ENCODE measurements at regions not wholly inside any gene's neighbourhood (a gene's known extent, or its start where the extent isn't known, plus 50 kb on each side); places are given as distances from the start of the nearest gene placed in this dataset.

- Histone ChIP-seq H3K27me3 (ENCODE audit: control insufficient read depth in 2 of 2, insufficient read depth in 2 of 2, low read length in 2 of 2) (peaks cover 9 to 11% of the 10 kb centered on the region in 2 experiments), H2AFZ (ENCODE audit: low read depth, low read length) (no peak overlapping the region), H3K36me3 (ENCODE audit: control insufficient read depth in 2 of 2, extremely low read depth in 1 of 2, insufficient read depth in 2 of 2, low read length in 2 of 2) (no peaks in the 10 kb centered on the region), H3K27ac (ENCODE audit: insufficient read depth, low read depth, low read length) (no peak overlapping the region), H4K20me1 (replicated peaks; ENCODE audit: control insufficient read depth, extremely low read depth, insufficient read depth, low read length) (no peaks in the 10 kb centered on the region), H3K4me1 (ENCODE audit: control insufficient read depth, extremely low read depth, insufficient read depth, low read length) (no peaks in the 10 kb centered on the region), H3K4me3 (replicated peaks in 1 of 3; ENCODE audit: insufficient read depth in 1 of 3, low read depth in 1 of 3, low read length in 3 of 3) (no peak overlapping the region), H3K9me1 (replicated peaks; ENCODE audit: control insufficient read depth, extremely low read depth, insufficient read depth, low read length) (no peaks in the 10 kb centered on the region), H3K9me3 (replicated peaks; ENCODE audit: control insufficient read depth, insufficient read depth, low read length) (no peaks in the 10 kb centered on the region), H3K9ac (replicated peaks; ENCODE audit: extremely low read depth, insufficient read depth, low read length) (no peak overlapping the region), H3K79me2 (ENCODE audit: control insufficient read depth, insufficient read depth, low read length) (no peaks in the 10 kb centered on the region), H3K4me2 (ENCODE audit: insufficient read depth, low read length) (no peak overlapping the region)
- ChIA-PET CTCF (no interaction called here), POLR2A (no interaction called here)
- no peak for DNase-seq (ENCODE audit: low read depth, low spot score)
- dilution Hi-C loops (cut with MboI; ENCODE audit: extremely low pct_ligation_motif_present, low sequenced_read_pairs) (no loop called here), intact Hi-C loops (cut with micrococcal nuclease) (no loop called here)
- no peak for FAIRE-seq
- BruUV-seq (replicated peaks) = no TSS peak
- TF ChIP-seq MAX (IDR thresholded peaks at IDR 0.05; ENCODE audit: insufficient read depth, insufficient read length) = no peak
Observed at GRCh38 chr16:86325895-86326294, 184.4 kb upstream of the FOXF1 start.

- no peaks in the 10 kb centered on the region for H4K20me1 ChIP-seq (replicated peaks; ENCODE audit: control insufficient read depth, extremely low read depth, insufficient read depth, low read length)
- no peaks in the 10 kb centered on the region for H3K36me3 ChIP-seq (ENCODE audit: control insufficient read depth in 2 of 2, extremely low read depth in 1 of 2, insufficient read depth in 2 of 2, low read length in 2 of 2)
- no peak overlapping the region for H3K9ac ChIP-seq (replicated peaks; ENCODE audit: extremely low read depth, insufficient read depth, low read length)
- no peak for DNase-seq (ENCODE audit: low read depth, low spot score)
- CTCF ChIA-PET = interaction anchor here (0.9 kb wide), 1 partner anchor 74 kb away, joined by 4 read pairs; no protein-coding TSS in a partner anchor
- H3K4me2 ChIP-seq (ENCODE audit: insufficient read depth, low read length) = no peak overlapping the region
- H3K9me1 ChIP-seq (replicated peaks; ENCODE audit: control insufficient read depth, extremely low read depth, insufficient read depth, low read length) = no peaks in the 10 kb centered on the region
- POLR2A ChIA-PET = interaction anchor here (0.6 kb wide), 1 partner anchor 183 kb away, joined by 5 read pairs; no protein-coding TSS in a partner anchor
- H3K9me3 ChIP-seq (replicated peaks; ENCODE audit: control insufficient read depth, insufficient read depth, low read length) = no peaks in the 10 kb centered on the region
- H3K4me1 ChIP-seq (ENCODE audit: control insufficient read depth, extremely low read depth, insufficient read depth, low read length) = no peaks in the 10 kb centered on the region
- intact Hi-C loops (cut with micrococcal nuclease) = no loop called here
- TF ChIP-seq POLR2A (IDR thresholded peaks at IDR 0.05; ENCODE audit: low read depth, low read length) (no peak), FOS (IDR thresholded peaks at IDR 0.05; ENCODE audit: borderline replicate concordance, insufficient read depth, low read length) (no peak)
- no peak overlapping the region for H3K4me3 ChIP-seq (replicated peaks in 1 of 3; ENCODE audit: insufficient read depth in 1 of 3, low read depth in 1 of 3, low read length in 3 of 3)
- dilution Hi-C loops (cut with MboI; ENCODE audit: extremely low pct_ligation_motif_present, low sequenced_read_pairs) = no loop called here
- no peaks in the 10 kb centered on the region for H3K79me2 ChIP-seq (ENCODE audit: control insufficient read depth, insufficient read depth, low read length)
- BruUV-seq (replicated peaks) = no TSS peak
- FAIRE-seq = no peak
- no peak overlapping the region for H3K27ac ChIP-seq (ENCODE audit: insufficient read depth, low read depth, low read length)
- peaks cover 24% of the 10 kb centered on the region in 2 experiments for H3K27me3 ChIP-seq (ENCODE audit: control insufficient read depth in 2 of 2, insufficient read depth in 2 of 2, low read length in 2 of 2)
- H2AFZ ChIP-seq (ENCODE audit: low read depth, low read length) = no peak overlapping the region
Observed at GRCh38 chr16:86327321-86327720, 183.0 kb upstream of the FOXF1 start.

Data from endothelial cell of umbilical vein (primary cell).